Choroid plexus epithelial cell (primary cell): ENCODE measurements at regions not wholly inside any gene's neighbourhood (a gene's known extent, or its start where the extent isn't known, plus 50 kb on each side); places are given as distances from the start of the nearest gene placed in this dataset.

Experiments used
- DNase-seq: peaks from one replicate; pipeline ENCODE4 v3.0.0-alpha.2; 2010; ENCODE audit warnings: low read depth
- H3K4me3 ChIP-seq: 2 replicates; pipeline ENCODE4 v1.5.1; 2011; ENCODE audit warnings: low read depth, mild to moderate bottlenecking, control low read depth, low read length, moderate library complexity
- TF ChIP-seq, protein P1 (sequence below): conservative IDR thresholded peaks from 2 replicates; pipeline ENCODE4 v1.5.1; 2011; ENCODE audit warnings: low read depth, mild to moderate bottlenecking, control low read depth, inconsistent platforms, low read length, moderate library complexity

DNA sequence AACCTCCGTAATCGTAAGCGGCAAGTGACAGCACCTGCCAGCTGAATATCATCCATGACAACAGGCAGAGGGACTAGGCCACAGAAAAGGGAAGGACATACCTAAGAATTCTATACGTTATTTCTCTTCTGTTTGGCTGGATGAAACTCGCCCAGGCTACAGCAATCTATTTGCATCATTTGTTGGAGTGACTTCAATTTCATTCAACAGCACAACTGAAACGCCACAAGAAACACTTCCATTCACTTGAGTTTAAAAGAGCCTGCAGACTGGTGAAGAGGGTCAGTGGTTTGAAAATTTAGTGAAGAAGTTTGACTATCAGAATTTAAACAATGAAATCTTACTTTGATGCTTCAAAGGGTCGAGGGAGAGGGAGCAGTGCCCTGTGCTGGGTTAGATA is 378.7 kb downstream of the LMO4 start:
- TF ChIP-seq, protein P1, sequence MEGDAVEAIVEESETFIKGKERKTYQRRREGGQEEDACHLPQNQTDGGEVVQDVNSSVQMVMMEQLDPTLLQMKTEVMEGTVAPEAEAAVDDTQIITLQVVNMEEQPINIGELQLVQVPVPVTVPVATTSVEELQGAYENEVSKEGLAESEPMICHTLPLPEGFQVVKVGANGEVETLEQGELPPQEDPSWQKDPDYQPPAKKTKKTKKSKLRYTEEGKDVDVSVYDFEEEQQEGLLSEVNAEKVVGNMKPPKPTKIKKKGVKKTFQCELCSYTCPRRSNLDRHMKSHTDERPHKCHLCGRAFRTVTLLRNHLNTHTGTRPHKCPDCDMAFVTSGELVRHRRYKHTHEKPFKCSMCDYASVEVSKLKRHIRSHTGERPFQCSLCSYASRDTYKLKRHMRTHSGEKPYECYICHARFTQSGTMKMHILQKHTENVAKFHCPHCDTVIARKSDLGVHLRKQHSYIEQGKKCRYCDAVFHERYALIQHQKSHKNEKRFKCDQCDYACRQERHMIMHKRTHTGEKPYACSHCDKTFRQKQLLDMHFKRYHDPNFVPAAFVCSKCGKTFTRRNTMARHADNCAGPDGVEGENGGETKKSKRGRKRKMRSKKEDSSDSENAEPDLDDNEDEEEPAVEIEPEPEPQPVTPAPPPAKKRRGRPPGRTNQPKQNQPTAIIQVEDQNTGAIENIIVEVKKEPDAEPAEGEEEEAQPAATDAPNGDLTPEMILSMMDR, result no peak
- DNase-seq, result no peak
- no peak overlapping the region for H3K4me3 ChIP-seq

DNA sequence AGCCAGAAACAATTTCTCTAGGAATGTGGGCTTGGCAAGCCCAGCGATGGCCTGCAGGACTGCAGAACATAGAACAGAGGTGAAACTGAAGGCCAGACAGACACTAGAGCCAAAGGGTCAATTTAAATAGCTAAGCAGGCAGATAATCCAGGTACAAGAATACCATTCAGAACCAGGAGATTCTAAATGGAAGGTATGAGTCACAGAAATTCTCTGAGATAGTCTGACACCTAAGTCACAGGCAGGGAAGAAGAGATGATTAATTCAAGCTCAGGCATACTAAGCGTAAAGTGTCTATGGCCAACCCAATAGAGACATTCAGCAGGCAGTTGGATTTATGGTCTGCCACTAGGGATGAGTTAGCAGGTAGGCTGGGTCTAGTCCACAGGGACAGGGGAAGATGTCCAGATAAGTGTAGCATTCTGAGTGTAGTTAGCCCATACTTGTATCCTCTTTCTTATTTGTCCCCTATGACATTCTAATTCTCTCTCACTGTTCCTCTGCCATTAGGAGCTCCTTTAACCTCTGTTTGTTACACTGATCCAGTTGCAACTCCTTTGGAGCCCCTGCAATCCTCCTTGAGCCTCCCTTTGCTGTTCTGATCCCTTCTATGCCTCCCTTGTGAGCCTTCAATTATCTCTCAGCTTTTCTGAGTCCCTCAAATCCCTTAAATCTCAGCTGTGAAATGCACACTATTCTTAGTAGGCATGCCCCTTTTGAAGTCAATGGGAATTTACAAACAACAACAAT is 383.8 kb downstream of the LMO4 start:
- DNase-seq, result peak; percentile 13
- TF ChIP-seq, protein P1, result no peak
- H3K4me3 ChIP-seq, result no peak overlapping the region

DNA sequence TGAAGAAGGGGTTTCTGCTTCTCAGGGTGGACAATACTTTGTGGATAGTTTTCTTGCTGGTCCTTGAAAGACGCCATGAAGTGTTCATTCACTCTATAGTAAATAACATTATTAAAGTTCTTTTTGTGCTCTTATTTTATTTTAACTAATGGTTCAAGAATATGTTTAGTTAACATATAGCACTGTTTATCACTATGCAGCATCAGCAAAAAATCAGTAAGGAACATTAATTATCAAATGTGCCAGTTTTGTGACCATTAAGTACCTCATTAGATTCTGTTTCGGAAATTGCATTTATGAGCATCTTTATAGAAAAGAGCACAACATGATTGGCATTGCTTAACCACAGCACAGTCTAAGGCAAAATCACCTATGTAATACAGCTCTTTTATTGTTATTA is 385.6 kb downstream of the LMO4 start:
- no peak overlapping the region for H3K4me3 ChIP-seq
- DNase-seq, result no peak
- TF ChIP-seq, protein P1, result no peak

DNA sequence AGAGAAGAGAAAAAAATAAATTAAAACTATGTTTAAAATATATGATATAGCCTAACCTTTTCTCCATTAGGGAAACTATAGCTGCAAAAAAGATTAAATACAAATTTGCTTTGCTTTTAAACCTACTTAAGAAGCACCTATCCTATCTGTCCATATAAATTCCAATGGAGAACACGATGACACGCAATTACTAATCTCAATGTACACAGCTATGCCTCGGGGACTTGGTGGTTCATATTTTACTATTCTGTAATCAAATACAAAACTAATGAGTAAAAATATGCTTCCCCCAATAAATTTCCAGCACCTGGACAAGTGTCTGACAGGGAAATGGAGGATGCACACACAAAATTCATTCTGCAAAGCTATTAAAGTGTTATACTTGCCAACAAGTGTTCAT is 386.4 kb downstream of the LMO4 start:
- H3K4me3 ChIP-seq, result no peak overlapping the region
- no peak for DNase-seq
- TF ChIP-seq, protein P1, result no peak

DNA sequence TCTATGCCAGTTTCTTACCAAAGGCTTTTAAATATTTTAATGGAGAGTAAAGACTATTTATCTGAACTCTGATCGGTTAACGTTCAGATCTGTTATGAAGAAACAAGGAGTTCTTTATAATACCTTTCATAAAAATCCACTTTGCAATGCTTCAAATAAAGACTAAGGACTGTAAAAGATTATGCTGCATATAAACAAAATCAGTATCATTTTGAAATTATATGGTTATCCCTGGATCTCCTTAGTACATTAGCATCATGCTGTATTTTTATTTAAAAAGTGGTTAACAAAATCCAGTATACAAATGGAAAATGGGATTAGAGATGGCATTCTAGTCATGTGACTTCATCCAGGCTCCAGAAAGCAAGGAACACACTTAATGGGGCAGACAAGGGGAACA is 386.8 kb downstream of the LMO4 start:
- TF ChIP-seq, protein P1, result no peak
- no peak for DNase-seq
- no peak overlapping the region for H3K4me3 ChIP-seq

DNA sequence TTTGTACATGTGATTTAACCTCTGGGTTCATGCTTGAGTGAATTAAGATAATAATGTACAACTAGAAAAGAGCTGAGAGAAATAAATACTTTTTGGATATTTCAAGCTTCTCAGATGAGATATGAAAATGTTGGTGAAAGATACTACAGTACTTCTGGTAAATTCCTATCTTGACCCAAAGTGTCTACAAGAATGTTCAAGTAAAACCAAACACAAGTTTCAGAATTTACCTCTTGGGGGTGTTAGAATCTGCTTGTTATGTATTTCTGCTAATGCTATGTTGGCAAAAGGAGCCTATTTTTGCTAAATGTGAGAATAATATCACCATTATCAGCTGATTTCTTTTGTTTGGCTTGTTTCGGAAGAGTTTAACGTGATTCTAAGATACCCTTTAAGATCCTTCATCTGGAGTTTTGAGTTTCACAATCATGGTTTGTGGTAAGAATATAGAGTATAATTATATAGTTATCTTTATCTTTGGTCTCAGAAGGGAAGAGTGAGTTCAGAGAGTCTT is 388.5 kb downstream of the LMO4 start:
- H3K4me3 ChIP-seq, result no peak overlapping the region
- DNase-seq, result peak; percentile 50
- TF ChIP-seq, protein P1, result no peak
